ENCODE measurements at regions not wholly inside any gene's neighbourhood (a gene's known extent, or its start where the extent isn't known, plus 50 kb on each side); places are given as distances from the start of the nearest gene placed in this dataset.
A peak's percentile ranks its signal among the peaks of the same experiment; 100 is the strongest.

DNA sequence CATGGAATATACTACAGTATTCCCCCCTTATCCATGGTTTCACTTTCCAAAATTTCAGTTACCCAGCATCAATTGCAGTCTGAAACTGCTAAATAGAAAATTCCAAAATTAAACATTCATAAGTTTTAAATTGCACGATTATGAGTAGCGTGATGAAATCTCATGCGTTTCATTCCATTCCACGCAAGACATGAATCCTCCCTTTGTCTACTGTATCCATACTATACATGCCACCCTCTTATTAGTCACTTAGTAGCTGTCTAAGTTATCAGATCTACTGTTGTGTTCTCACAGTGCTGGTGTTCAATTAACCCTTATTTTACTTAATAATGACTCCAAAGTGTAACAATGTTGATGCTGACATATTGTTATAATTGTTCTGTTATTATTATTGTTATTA, 261.2 kb upstream of the NDST4 start:
- no peak overlapping the region for H3K27ac ChIP-seq (ENCODE audit: low read depth, low read length)
- no CpG with 5 or more reads among the region's 4 CpGs for WGBS (ENCODE audit: insufficient coverage)
- DNase-seq (ENCODE audit: low read depth in 4 of 6, low spot score in 6 of 6) = no peak
- H3K9me3 ChIP-seq (ENCODE audit: control insufficient read depth, insufficient read depth, low read length) = no peaks in the 10 kb centered on the region
- H3K4me3 ChIP-seq (ENCODE audit: low read depth, low read length) = no peak overlapping the region
- no peaks in the 10 kb centered on the region for H3K4me1 ChIP-seq (ENCODE audit: control insufficient read depth, insufficient read depth, low read length)
- no peaks in the 10 kb centered on the region for H3K27me3 ChIP-seq (ENCODE audit: control insufficient read depth, insufficient read depth, low read length)
- H3K36me3 ChIP-seq (ENCODE audit: control insufficient read depth, insufficient read depth, low read length) = no peaks in the 10 kb centered on the region

DNA sequence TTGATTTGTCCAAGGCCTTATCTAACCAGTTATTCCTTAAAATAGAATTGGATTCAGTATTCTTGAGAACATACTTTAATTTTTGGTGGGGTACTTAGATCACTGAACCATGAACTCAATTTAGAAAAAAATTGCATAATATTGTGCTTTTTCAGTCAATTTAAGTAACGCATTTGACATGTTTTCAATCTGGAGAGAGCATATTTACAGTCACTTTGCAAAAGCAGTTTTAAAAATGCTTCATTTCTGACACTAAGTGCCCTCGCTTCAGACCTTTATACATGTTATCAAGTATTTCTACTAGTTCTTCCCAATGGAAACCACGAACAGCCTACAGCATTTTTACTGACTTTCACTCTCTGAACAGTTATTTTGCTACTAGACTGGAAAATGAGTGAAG, 257.1 kb upstream of the NDST4 start:
- Histone ChIP-seq H3K9me3 (ENCODE audit: control insufficient read depth, insufficient read depth, low read length) (peaks cover 3% of the 10 kb centered on the region), H3K4me1 (ENCODE audit: control insufficient read depth, insufficient read depth, low read length) (no peaks in the 10 kb centered on the region), H3K36me3 (ENCODE audit: control insufficient read depth, insufficient read depth, low read length) (no peaks in the 10 kb centered on the region), H3K4me3 (ENCODE audit: low read depth, low read length) (no peak overlapping the region), H3K27me3 (ENCODE audit: control insufficient read depth, insufficient read depth, low read length) (no peaks in the 10 kb centered on the region), H3K27ac (ENCODE audit: low read depth, low read length) (no peak overlapping the region)
- WGBS (ENCODE audit: insufficient coverage) = 67% methylated on average over 1 of the region's 3 CpGs
- DNase-seq (ENCODE audit: low read depth in 4 of 6, low spot score in 6 of 6) = no peak

DNA sequence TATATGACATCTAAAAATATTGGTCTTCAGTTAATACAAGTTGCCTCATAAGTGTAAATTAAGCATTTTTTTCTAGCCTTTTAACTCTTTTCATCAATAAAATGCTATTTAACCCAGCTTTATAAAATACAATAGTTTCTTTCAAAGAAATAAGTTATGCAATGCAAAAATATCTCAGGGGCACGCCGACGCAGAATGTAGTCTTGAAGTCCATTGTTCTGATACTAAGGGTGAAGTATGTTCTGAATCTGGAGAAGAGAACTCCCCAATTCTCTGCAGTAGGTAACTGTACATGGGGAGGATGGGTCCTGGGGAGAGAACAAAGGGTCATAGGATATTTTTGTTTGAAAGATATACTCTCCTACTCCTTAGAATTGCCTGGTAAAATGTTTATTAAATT, 256.6 kb upstream of the NDST4 start:
- Histone ChIP-seq H3K9me3 (ENCODE audit: control insufficient read depth, insufficient read depth, low read length) (peaks cover 3% of the 10 kb centered on the region), H3K4me3 (ENCODE audit: low read depth, low read length) (no peak overlapping the region), H3K27me3 (ENCODE audit: control insufficient read depth, insufficient read depth, low read length) (no peaks in the 10 kb centered on the region), H3K4me1 (ENCODE audit: control insufficient read depth, insufficient read depth, low read length) (no peaks in the 10 kb centered on the region), H3K27ac (ENCODE audit: low read depth, low read length) (no peak overlapping the region), H3K36me3 (ENCODE audit: control insufficient read depth, insufficient read depth, low read length) (no peaks in the 10 kb centered on the region)
- DNase-seq (ENCODE audit: low read depth in 4 of 6, low spot score in 6 of 6) = no peak
- no CpG with 5 or more reads among the region's 3 CpGs for WGBS (ENCODE audit: insufficient coverage)

DNA sequence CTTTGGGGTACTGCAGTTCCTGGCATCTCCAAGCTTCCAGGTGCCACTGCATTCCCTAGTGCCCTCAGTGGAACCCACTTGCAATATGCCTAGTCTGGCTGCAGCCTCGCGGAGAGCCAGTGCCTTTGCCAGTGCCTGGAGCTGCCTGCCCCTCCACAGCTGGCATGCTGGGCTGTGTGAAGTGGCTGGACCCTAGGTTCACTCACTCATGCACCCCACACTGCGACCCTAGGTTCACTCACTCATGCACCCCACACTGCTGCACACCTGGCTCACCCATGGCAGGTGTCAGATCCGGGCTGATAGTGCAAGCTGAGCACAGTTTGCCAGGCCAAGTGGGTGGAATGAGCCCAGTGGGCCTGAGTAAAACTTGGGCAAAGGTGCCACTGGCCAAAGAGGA, 253.0 kb upstream of the NDST4 start:
- Histone ChIP-seq H3K4me3 (ENCODE audit: low read depth, low read length) (no peak overlapping the region), H3K27me3 (ENCODE audit: control insufficient read depth, insufficient read depth, low read length) (no peaks in the 10 kb centered on the region), H3K9me3 (ENCODE audit: control insufficient read depth, insufficient read depth, low read length) (peaks cover 3% of the 10 kb centered on the region), H3K4me1 (ENCODE audit: control insufficient read depth, insufficient read depth, low read length) (no peaks in the 10 kb centered on the region), H3K27ac (ENCODE audit: low read depth, low read length) (no peak overlapping the region), H3K36me3 (ENCODE audit: control insufficient read depth, insufficient read depth, low read length) (no peaks in the 10 kb centered on the region)
- WGBS (ENCODE audit: insufficient coverage) = 95% methylated on average over 4 of the region's 4 CpGs
- no peak for DNase-seq (ENCODE audit: low read depth in 4 of 6, low spot score in 6 of 6)

DNA sequence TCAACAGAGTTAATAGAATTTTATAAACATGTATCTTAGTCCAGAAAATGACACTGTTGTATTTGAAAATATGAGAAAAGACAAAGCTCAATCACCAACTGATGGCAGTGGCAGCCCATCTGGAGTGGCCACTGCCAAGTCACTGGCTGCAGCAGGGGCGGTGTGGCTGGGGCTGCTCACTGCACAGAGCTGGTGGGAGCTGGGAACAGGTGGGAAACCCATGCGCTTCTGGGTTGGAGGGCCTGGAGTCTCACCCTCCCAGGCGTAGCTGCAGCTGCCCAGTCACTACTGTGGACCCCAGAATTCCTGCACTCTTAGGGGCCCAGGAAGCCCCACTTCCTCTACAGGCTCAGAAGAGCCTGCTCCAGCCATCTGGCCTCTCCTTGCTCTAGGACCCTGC, 251.8 kb upstream of the NDST4 start:
- no peak overlapping the region for H3K4me3 ChIP-seq (ENCODE audit: low read depth, low read length)
- H3K27me3 ChIP-seq (ENCODE audit: control insufficient read depth, insufficient read depth, low read length) = no peaks in the 10 kb centered on the region
- H3K4me1 ChIP-seq (ENCODE audit: control insufficient read depth, insufficient read depth, low read length) = no peaks in the 10 kb centered on the region
- no peak for DNase-seq (ENCODE audit: low read depth in 4 of 6, low spot score in 6 of 6)
- no peaks in the 10 kb centered on the region for H3K36me3 ChIP-seq (ENCODE audit: control insufficient read depth, insufficient read depth, low read length)
- H3K27ac ChIP-seq (ENCODE audit: low read depth, low read length) = no peak overlapping the region
- H3K9me3 ChIP-seq (ENCODE audit: control insufficient read depth, insufficient read depth, low read length) = peaks cover 3% of the 10 kb centered on the region
- WGBS (ENCODE audit: insufficient coverage) = 80% methylated on average over 3 of the region's 3 CpGs

DNA sequence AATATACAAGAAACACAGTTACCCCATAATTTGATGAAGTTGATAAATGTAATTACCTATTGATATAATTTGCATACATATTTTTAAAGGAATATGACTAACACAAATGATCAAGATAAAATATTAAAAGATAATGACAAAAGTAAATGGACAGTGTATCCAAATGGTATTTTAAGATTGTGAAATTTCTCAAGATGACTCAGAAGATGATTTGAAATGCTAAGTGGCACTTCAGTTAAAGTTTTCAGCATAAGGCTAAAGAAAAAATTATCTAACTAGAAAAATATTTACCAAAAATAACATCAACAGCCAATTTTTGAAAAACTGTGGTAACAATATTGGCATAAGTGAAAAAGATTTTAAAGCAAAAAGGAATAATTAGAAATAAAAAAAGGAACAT, 248.4 kb upstream of the NDST4 start:
- no peaks in the 10 kb centered on the region for H3K36me3 ChIP-seq (ENCODE audit: control insufficient read depth, insufficient read depth, low read length)
- no peak overlapping the region for H3K4me3 ChIP-seq (ENCODE audit: low read depth, low read length)
- no peaks in the 10 kb centered on the region for H3K4me1 ChIP-seq (ENCODE audit: control insufficient read depth, insufficient read depth, low read length)
- H3K27me3 ChIP-seq (ENCODE audit: control insufficient read depth, insufficient read depth, low read length) = no peaks in the 10 kb centered on the region
- no peak for DNase-seq (ENCODE audit: low read depth in 4 of 6, low spot score in 6 of 6)
- H3K27ac ChIP-seq (ENCODE audit: low read depth, low read length) = no peak overlapping the region
- peaks cover 5% of the 10 kb centered on the region for H3K9me3 ChIP-seq (ENCODE audit: control insufficient read depth, insufficient read depth, low read length)

DNA sequence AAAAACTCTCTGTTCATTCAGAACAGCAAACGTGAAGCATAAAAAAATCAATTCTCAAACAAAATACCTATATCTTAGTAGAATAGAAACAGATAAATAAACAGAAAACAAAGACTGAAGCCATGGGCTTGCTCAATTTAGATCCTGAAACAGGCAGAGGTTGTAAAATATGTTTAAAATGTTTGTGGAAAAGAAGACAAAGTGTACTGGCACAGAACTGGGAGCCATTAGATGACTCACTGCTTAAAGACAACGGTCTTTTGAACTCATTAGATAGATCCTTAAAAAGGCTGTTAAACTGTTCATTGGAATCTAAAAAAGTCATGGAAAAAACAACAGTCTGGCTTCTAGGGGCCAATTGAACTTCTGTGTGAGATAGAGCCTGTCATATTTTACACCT, 247.0 kb upstream of the NDST4 start:
- WGBS (ENCODE audit: insufficient coverage) = no CpG with 5 or more reads among the region's 2 CpGs

DNA sequence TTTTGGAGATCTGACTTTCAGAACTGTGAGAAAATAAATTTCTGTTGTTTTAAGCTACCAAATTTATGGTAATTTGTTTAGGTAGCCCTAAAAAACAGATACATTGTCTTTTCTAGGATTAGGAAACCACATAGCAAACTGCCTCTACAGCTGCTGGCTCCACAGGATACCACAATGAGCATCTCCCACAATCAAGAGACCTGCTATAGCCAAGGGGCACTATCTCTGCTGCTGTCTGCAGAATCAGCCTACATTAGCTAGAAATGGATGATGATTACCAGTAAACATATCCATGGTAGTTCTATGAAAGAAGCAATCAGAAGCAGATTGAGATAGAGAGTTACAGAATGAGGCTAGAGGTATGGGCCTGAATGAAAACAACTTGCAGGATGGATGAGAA, 244.4 kb upstream of the NDST4 start:
- Histone ChIP-seq H3K27me3 (ENCODE audit: control insufficient read depth, insufficient read depth, low read length) (no peaks in the 10 kb centered on the region), H3K4me3 (ENCODE audit: low read depth, low read length) (no peak overlapping the region), H3K27ac (ENCODE audit: low read depth, low read length) (no peak overlapping the region), H3K4me1 (ENCODE audit: control insufficient read depth, insufficient read depth, low read length) (no peaks in the 10 kb centered on the region), H3K36me3 (ENCODE audit: control insufficient read depth, insufficient read depth, low read length) (no peaks in the 10 kb centered on the region), H3K9me3 (ENCODE audit: control insufficient read depth, insufficient read depth, low read length) (peaks cover 5% of the 10 kb centered on the region)
- DNase-seq (ENCODE audit: low read depth in 4 of 6, low spot score in 6 of 6) = peak in 1 of 6 donors; percentile 51

More for the DNA sequence above, 247.0 kb upstream of the NDST4 start:
- H3K36me3 ChIP-seq (ENCODE audit: control insufficient read depth, insufficient read depth, low read length) = no peaks in the 10 kb centered on the region
- peak in 2 of 6 donors; percentile 9 to 12 for DNase-seq (ENCODE audit: low read depth in 4 of 6, low spot score in 6 of 6)
- no peak overlapping the region for H3K27ac ChIP-seq (ENCODE audit: low read depth, low read length)
- peaks cover 2% of the 10 kb centered on the region for H3K9me3 ChIP-seq (ENCODE audit: control insufficient read depth, insufficient read depth, low read length)
- no peaks in the 10 kb centered on the region for H3K4me1 ChIP-seq (ENCODE audit: control insufficient read depth, insufficient read depth, low read length)
- no peak overlapping the region for H3K4me3 ChIP-seq (ENCODE audit: low read depth, low read length)
- H3K27me3 ChIP-seq (ENCODE audit: control insufficient read depth, insufficient read depth, low read length) = no peaks in the 10 kb centered on the region

DNA sequence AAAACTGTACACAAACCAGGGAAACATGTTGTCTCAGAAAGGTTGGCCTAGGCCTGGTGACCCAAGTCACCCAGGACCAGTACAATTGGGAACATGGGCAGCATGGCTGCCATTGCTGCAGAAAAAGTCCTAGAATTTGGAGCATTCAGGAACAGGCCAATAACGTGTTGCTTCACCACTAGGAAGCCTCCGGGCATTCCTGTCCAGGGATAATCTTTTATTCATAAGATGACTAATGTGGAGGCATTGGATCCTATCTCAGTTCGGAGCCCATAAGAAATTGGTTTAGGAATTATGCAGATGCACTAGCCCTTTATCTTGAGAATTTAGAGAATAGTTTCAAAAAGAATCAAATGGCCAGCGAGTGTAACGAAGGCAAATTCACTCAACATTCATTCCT, 242.8 kb upstream of the NDST4 start:
- Histone ChIP-seq H3K9me3 (ENCODE audit: control insufficient read depth, insufficient read depth, low read length) (peaks cover 7% of the 10 kb centered on the region), H3K27me3 (ENCODE audit: control insufficient read depth, insufficient read depth, low read length) (no peaks in the 10 kb centered on the region), H3K4me1 (ENCODE audit: control insufficient read depth, insufficient read depth, low read length) (no peaks in the 10 kb centered on the region), H3K27ac (ENCODE audit: low read depth, low read length) (no peak overlapping the region), H3K36me3 (ENCODE audit: control insufficient read depth, insufficient read depth, low read length) (no peaks in the 10 kb centered on the region), H3K4me3 (ENCODE audit: low read depth, low read length) (no peak overlapping the region)
- 70% methylated on average over 2 of the region's 5 CpGs for WGBS (ENCODE audit: insufficient coverage)
- no peak for DNase-seq (ENCODE audit: low read depth in 4 of 6, low spot score in 6 of 6)

DNA sequence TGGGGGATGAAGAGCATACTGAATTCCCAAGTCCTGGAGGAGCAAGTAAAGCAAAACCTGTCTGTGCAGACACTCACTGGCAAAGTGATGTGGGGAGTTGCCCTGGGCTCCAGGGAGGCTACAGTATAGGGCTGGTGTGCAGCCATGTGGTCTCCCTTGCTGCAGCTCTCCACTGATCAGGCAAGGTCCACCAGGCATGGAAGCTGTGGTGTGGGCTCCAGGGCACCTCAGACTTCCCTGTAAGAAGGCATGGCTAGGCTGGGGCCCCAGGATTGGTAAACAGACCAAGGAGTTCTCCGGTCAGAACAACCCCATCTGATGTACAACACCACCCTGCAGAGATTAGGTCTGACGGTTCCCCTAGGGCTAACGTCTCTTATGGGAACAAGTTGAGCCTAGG, 241.9 kb upstream of the NDST4 start:
- H3K36me3 ChIP-seq (ENCODE audit: control insufficient read depth, insufficient read depth, low read length) = no peaks in the 10 kb centered on the region
- H3K4me3 ChIP-seq (ENCODE audit: low read depth, low read length) = no peak overlapping the region
- no peaks in the 10 kb centered on the region for H3K27me3 ChIP-seq (ENCODE audit: control insufficient read depth, insufficient read depth, low read length)
- no peak overlapping the region for H3K27ac ChIP-seq (ENCODE audit: low read depth, low read length)
- WGBS (ENCODE audit: insufficient coverage) = 97% methylated on average over 3 of the region's 3 CpGs
- no peak for DNase-seq (ENCODE audit: low read depth in 4 of 6, low spot score in 6 of 6)
- H3K9me3 ChIP-seq (ENCODE audit: control insufficient read depth, insufficient read depth, low read length) = peaks cover 7% of the 10 kb centered on the region
- H3K4me1 ChIP-seq (ENCODE audit: control insufficient read depth, insufficient read depth, low read length) = no peaks in the 10 kb centered on the region

DNA sequence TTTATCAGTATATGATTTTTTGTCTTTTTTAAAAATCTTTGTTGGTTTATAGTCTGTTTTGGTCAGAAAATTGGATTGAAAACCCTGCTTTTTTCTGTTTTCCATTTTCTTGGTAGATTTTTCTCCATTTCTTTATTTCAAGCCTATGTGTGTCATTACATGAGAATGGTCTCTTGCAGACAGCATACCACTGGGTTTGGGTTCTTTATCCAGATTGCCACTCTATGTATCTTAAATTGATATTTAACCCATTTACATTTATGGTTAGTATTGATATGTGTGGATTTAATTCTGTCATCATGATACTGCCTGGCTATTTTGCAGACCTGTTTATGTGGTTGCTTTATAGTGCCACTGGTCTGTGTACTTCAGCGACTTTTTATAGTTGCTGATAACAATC, 239.9 kb upstream of the NDST4 start:
- no peaks in the 10 kb centered on the region for H3K36me3 ChIP-seq (ENCODE audit: control insufficient read depth, insufficient read depth, low read length)
- WGBS (ENCODE audit: insufficient coverage) = no CpG with 5 or more reads among the region's 1 CpG
- H3K27ac ChIP-seq (ENCODE audit: low read depth, low read length) = no peak overlapping the region
- no peak for DNase-seq (ENCODE audit: low read depth in 4 of 6, low spot score in 6 of 6)
- peaks cover 7% of the 10 kb centered on the region for H3K9me3 ChIP-seq (ENCODE audit: control insufficient read depth, insufficient read depth, low read length)
- no peak overlapping the region for H3K4me3 ChIP-seq (ENCODE audit: low read depth, low read length)
- no peaks in the 10 kb centered on the region for H3K27me3 ChIP-seq (ENCODE audit: control insufficient read depth, insufficient read depth, low read length)
- no peaks in the 10 kb centered on the region for H3K4me1 ChIP-seq (ENCODE audit: control insufficient read depth, insufficient read depth, low read length)

Data from spinal cord (tissue), 9 donors.